Right kidney (tissue), 1 donor: ENCODE measurements at regions not wholly inside any gene's neighbourhood (a gene's known extent, or its start where the extent isn't known, plus 50 kb on each side); places are given as distances from the start of the nearest gene placed in this dataset.
"Not testable (repeated sequence)": the region's sequence is repeated elsewhere in the genome, so short reads cannot be mapped to it uniquely, and the experiment has no call there.

Experiments
- DNase-seq: peaks from one replicate; pipeline ENCODE4 v3.0.0-alpha.2; 2016

GRCh38 chr12:127928615-127929571, 338.1 kb upstream of the TMEM132C start:
- no peak for DNase-seq

- no peak for DNase-seq
These were observed 336.8 kb upstream of the TMEM132C start for GRCh38 chr12:127930122-127930521.

- no peak for DNase-seq
These were observed 332.6 kb upstream of the TMEM132C start for GRCh38 chr12:127934409-127934808.

GRCh38 chr12:127936463-127936862, 330.5 kb upstream of the TMEM132C start:
- no peak for DNase-seq

- DNase-seq, result no peak
These were observed 325.6 kb upstream of the TMEM132C start for GRCh38 chr12:127941332-127941731.

- no peak for DNase-seq
These were observed 324.0 kb upstream of the TMEM132C start for GRCh38 chr12:127942981-127943380.

GRCh38 chr12:127943481-127944210, 323.3 kb upstream of the TMEM132C start:
- DNase-seq, result no peak

GRCh38 chr12:127944211-127944899, 322.6 kb upstream of the TMEM132C start:
- DNase-seq, result no peak

GRCh38 chr12:127957001-127957660, 309.8 kb upstream of the TMEM132C start:
- no peak for DNase-seq

GRCh38 chr12:127962303-127962702, 304.7 kb upstream of the TMEM132C start:
- no peak for DNase-seq

GRCh38 chr12:127963933-127964332, 303.0 kb upstream of the TMEM132C start:
- DNase-seq, result no peak

GRCh38 chr12:127964717-127965116, 302.3 kb upstream of the TMEM132C start:
- no peak for DNase-seq

- DNase-seq, result no peak
These were observed 300.6 kb upstream of the TMEM132C start for GRCh38 chr12:127966331-127966730.

- DNase-seq, result no peak
These were observed 296.5 kb upstream of the TMEM132C start for GRCh38 chr12:127970491-127970890.

GRCh38 chr12:127980585-127980984, 286.4 kb upstream of the TMEM132C start:
- no peak for DNase-seq

- DNase-seq, result no peak
These were observed 285.1 kb upstream of the TMEM132C start for GRCh38 chr12:127981875-127982274.

GRCh38 chr12:127983213-127983791, 283.7 kb upstream of the TMEM132C start:
- not testable (repeated sequence) for DNase-seq

GRCh38 chr12:127984386-127985055, 282.4 kb upstream of the TMEM132C start:
- DNase-seq, result no peak

- DNase-seq, result no peak
These were observed 279.6 kb upstream of the TMEM132C start for GRCh38 chr12:127987199-127987901.

- no peak for DNase-seq
These were observed 275.5 kb upstream of the TMEM132C start for GRCh38 chr12:127991485-127991884.

GRCh38 chr12:127998988-127999387, 268.0 kb upstream of the TMEM132C start:
- no peak for DNase-seq
